HG03097 (cell line): ENCODE measurements at regions not wholly inside any gene's neighbourhood (a gene's known extent, or its start where the extent isn't known, plus 50 kb on each side); places are given as distances from the start of the nearest gene placed in this dataset.

Source experiments
- ATAC-seq: cut with Tn5 transposase; IDR thresholded peaks from one replicate; pipeline ENCODE4 v1.9.1; 2021; ENCODE audit not compliant: unreplicated experiment, low FRiP score

DNA sequence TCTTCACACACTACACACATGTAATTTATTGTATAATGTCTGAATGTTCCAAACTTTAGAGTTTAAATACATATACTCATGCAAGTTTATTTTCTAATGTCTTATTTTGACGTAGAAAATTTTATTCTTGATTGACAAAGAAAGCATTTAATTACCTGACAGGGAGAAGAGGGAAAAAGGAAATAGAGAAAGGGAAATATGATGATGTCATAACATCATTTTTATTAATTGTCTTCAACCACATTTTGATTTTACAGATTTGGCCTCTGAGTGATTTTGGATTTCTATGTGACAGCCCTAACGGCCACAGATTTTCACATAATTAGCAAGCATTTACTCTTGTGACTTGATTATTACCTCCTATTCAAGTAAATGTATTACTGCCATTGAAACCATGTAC, 106.1 kb upstream of the FSTL4 start:
- no peak for ATAC-seq

DNA sequence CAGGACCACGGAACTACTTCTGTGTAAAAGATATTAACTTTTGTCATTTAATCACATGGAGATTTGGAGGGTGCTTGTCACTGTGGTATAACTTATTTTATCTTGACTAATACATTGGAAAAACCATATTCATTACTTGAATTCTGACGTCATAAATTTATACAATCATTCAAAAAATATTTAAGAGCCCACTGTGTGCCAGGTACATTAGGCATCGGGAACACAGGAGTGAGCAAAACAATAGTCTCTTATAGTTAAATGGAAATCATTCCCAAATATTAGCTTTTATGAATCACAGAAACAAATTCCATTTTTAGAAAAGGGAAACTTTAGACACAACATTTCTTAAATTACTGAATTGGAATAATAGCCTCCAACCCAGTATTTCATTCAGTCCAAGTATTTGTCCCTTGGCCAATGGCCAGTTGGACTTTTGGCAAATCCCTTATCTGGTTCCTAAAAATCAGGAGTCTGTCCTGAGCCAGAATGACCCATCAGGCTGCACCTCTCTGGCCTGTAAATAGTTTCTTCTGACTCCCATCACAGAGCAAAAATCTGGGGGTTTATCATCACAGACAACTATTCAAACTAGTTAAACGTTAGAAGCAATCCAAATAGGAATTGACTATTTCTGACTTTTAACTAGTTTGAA, 104.3 kb upstream of the FSTL4 start:
- no peak for ATAC-seq

DNA sequence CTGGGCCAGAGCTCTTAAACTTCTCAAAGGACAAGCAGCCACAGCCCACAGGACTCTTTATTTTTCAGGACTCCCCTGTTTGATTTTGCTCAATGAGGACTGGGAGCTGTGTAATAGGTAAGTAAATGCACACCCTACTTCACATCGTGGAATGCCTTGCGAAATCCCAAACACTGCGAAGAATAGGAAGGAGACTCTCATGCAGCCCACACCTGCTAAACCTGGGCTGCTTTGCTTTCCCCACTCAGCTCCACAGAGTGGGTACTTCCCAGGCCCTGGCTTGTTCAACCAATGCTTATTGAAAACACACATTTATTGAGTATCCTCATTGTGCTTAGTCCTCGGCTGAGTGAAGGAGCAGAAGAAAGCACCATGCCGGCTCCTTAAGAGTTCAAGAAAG, 103.3 kb upstream of the FSTL4 start:
- no peak for ATAC-seq

DNA sequence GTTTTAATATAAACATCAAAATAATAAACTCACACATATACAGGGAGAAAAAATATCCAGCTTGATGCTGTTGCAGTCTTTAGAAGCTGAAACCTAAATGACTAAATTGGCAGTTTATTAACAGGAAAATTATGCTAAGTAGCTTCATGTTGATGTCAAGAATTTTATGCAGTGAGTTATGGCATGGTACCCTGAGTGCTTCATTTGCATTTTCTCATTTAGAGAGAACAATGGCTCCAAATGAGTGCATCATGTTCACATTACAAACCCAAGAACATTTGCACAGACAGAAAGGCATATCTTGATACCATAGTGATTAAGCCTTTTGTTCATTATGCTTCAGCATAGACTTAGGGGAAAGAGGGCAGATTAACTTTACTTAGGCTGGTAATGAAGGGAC, 102.9 kb upstream of the FSTL4 start:
- no peak for ATAC-seq

DNA sequence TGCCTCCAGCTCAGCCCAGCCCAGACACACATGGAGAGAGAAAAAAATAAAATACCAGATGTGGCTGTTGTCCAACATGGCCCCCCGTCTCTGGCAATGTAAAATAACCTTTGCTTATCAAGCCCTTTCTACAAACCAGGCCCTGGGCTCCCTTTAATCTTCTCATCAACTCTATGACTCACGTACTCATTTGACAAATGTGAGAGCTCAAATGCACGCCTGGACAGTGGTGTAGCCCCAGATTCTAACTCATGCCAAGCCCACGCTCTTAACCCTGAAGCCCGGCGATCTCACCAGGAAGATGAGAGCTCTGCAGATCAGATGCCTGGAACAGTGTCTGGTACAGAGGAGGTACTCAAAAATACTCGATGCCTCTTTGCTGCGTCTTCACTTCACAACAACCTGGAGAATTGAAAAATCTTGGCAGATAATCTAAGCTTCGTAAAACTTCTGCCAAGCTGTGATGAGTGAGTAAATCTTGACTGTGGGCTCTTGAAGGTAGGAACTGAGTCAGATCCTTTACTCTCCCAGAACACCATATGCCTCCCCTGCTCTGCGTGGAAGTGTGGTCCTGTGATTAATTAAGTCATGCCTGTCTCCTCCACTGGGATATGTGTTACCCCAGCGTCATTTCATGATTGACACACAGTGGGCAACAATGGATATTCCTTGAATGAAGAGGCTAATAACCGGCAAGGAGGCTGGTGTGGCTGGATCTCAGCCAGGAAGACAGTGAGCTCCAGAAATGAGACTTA, 102.0 kb upstream of the FSTL4 start:
- no peak for ATAC-seq

DNA sequence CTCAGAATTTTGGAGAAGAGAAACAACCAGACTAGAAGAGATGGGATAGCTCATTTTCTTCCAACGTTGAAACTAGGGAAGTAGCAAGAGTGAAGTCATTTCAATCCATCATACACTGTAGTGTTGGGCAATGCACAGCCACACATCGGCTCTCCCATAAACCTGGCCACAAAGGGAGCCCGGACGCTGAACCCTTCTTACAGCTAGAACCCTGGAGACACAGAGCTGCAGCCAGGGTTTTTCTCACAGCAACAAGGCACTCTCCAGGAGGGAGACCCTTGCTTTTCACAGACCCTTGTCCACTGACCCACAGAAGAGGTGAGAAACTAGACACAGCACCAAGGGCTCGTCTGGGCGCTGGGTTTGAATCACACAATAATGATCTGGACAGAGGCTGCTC, 101.4 kb upstream of the FSTL4 start:
- no peak for ATAC-seq

DNA sequence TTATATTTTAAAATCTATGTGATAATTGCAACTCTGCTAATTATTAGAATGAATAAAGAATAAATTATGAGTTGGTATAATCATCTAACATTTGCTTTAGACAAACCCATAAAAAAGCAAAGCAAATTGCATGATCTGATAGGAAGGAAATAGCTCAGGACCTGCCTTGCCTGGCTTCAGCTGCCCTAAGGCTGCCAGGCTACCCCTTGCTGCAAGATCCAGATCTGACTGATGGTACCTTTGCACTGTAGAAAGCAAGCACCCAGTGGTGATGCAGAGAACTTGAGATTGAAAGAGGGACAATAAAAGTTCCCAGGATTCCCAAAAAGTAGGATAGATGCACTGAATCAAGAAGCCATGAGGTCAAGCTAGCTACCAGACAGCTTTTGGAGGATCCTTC, 100.9 kb upstream of the FSTL4 start:
- no peak for ATAC-seq

DNA sequence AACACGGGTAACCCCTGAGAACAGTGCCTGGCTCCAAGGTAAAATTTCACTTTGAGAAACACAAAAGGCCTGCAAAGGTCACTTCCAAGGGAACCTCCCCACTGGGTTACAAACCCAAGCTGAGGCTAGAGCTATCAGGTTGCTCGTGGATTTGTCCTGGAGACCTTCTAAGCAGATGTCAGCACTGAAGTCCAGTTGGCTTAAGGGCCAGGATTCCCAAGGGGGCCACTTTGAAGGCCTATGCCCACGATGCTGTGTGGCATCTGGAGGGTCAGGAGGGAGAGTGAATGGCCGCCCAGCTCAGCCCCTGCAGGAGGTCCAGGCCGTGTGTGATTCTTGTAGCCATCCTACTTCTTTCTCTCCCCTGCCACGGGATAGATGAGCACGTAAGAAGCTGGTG, 100.2 kb upstream of the FSTL4 start:
- no peak for ATAC-seq

DNA sequence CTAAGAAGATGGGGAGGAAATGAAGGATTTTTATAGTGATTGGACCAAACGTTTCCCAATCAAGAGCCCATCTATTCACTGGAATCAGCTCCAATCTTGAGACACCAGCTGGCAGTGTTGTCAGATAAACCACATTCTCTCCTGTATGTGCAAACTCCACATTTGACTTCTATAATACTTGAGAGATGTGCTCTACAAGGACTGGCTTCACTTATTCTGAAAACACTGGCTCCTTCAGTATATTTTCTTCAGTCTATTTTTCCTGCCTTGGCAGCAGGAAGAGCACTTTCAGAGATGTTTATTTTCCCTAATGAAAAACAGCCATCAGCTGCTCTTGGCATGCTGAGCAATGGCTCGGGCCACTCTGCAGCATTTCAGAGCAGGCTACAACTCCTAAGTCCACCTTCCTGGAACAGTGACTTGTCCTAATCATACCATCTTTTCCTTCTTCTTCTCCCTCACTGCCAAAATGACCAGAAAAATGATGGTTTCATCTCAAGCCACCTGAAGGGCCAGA, 96.9 kb upstream of the FSTL4 start:
- no peak for ATAC-seq

DNA sequence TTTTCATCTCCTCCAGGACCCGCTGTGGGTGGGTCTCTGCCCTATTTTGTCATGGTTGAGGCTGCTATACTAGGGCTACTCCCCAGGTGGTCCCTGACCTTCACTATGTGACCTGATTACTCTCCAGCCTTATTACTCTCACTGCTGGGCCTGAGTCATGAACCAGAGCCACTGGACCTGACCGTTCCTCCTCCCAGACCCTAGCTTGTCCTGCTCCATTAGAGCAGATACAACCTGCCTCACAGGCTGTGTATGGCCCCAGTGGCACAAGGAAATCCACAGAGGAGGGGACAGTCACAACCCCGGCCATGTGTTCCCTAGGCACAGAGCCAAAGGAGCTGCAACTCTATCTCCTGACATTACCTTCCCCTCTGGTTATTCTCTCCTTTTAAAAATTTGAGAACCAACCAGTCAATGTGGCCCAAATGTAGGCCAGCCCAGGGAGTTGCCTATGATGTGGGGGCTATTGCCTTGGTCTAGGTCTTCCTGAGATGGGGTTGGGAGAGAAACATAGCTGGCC, 96.0 kb upstream of the FSTL4 start:
- ATAC-seq: no peak

DNA sequence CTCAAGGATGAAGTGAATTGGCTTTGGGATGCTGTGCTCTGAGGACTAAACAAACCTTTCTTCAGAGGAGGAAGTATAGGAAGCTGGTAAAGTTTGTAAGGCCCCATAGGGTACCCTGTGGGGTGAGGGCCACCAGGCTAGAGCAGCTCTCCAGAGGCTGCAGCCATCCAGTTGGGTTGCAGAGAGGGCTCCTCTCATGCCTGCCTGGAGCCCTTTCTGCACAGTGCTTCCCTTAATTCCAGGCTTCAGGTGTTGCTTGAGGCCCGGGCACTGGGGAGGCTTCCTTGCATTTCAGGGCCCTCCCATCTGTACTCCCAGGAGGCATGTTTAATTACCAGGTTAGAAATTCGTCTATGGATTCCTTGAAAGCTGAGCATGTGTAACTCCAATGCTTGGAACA, 95.3 kb upstream of the FSTL4 start:
- no peak for ATAC-seq

DNA sequence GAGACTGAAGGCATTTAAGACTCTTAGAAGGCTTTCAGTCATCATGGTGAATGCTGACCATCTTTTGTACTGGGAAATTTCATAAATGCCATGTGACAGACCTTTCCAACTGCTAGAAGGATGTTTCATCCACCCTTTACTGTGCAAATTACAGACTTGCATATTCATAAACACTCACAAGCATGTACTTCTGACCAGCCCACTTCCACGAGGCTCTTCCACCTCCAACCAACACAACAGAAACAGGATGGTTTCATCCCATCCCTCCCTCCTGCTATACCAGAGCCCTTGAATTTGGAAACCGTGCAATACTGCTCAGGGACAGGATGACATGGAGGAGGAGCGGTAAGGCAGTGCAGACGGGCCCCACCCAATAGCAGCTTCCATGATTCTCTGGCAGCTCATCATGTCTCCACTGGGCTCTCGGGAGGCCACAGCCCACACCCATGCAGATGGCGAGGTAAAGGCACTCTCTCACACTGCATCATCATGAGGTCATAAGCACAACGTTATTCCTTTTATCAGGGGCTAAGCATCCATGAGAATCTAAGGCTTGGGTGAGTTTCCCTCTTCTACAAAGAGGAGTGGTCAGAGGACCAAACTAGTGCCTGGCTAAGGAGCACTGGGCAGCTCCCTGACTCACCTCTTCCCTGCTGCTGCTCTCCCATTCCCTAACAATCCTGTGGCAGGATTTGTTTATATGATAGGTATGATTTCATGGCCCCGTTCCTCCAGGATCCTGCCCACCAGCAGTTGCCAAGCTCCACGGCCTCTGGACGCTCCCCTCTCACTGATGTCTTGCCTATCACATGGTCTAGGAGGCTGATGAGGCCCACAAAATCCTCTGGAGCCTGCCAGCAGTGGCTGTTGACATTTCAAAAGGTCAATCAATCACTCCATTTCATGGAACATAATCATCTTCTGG, 94.4 kb upstream of the FSTL4 start:
- no peak for ATAC-seq

DNA sequence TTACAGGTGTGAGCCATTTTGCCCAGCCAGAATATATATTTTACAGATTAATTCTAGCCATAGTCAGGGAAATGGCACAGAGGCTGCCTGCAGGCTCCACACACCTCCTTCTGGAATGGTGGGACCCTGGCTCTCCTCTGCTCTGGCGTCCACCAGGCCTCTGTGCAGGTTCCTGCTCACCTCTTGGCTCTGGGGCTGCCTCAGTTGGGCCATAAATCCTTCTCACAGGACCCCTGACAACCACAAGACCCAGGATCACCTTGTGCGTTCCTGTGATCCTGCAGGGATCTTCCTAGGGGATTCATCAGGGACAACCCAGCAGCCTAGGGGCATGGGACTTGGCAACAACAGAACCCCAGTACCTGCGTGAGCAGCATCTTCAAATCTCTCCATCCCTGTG, 93.0 kb upstream of the FSTL4 start:
- no peak for ATAC-seq

DNA sequence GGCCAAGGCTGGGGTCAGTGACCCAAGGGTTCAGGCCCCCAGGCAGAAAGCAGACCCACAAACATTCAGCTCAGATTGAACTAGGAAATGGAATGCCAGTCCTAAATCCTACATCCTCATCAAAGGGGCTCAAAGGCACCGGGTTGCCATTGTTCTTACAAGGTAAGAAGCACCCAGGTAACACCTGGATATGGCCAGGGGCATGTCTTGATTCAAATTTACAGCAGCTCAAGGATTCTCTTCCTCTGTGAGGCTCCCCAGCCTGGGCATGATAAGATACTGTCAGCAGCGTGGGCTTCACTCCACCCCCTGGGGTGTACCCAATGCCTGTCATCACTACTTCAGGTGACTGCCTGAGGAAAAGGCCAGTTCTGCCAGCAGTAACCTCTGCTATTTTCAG, 92.1 kb upstream of the FSTL4 start:
- ATAC-seq: no peak

DNA sequence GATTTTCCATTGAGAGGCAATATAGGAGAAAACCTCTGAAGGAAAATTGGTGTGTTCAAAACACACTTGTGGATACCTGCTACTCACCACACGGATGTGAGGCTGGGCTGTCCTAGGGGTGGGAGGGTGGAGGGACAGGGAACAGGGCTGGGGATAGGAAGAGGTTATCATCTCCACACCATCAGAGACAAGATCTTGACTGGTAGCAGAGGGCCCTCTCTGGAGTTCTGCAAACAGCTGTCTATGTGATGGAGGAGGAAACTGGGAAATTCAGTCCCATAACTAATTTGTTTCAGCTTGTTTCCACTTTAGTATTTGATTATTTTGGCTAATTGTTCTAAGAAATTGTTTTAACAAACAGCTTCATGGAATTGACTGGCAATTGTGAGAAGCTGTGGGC, 91.6 kb upstream of the FSTL4 start:
- ATAC-seq: no peak

DNA sequence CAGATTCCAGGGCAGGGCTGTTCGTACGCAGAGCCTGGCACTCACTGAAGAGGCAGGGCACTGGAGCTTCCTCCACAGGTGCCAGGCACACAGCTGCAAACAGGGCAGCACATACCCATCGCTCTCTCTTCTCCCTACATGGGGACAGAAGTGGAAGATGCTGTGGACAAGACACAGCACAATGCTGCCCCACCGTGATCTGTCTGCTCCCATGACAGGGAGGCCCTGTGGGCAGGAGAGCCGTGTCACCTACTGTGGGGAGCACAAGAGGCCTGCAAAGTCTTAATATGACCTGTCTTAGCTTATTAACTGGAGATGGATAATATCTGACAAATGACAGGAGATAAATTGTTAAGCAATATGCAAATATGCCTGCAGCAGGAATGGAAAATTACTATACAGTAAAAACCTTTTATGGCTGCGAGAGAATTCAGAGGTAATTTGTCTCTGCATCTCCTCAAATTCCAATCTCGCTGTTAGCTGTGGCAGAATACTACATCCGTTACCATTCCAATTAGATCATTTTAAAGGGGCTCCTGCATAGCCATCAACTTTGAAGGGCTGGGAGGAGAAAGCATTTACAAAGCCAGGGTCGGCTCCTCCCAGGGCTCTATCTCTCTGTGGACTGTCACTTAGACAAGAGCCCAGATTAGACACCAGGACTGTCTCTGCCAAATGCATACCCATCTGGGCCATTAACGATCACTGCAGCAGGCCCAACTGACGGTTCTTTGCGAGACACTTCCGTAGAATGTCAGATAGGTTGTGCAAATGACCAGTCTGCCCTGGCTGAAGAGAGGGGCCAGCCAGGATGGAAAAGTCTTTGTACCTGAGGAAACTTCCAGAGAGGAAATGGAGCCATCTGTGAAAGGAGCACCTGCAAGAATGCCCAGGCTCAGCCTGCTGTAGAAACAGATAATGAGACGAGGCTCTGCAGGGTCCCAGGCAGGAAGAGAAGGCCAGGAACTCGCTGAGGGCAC, 90.7 kb upstream of the FSTL4 start:
- no peak for ATAC-seq

DNA sequence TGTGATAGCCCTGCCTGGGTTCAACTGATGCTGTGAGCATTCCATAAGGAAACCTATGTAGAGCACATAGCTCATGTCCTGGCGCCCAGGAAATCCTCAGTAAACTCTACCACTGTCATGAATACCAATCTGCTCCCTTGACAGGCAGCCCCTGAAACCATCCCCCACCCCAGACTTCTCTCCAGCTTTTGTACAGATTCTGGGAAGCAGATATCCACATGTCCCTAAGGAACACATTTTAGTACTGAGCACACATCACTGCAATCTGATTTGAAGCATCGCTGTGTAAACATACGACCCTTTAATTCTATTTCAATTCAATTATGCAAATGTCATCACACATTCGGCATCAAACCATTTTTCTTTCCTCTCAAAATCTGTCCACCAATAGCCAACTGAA, 89.5 kb upstream of the FSTL4 start:
- ATAC-seq: no peak

DNA sequence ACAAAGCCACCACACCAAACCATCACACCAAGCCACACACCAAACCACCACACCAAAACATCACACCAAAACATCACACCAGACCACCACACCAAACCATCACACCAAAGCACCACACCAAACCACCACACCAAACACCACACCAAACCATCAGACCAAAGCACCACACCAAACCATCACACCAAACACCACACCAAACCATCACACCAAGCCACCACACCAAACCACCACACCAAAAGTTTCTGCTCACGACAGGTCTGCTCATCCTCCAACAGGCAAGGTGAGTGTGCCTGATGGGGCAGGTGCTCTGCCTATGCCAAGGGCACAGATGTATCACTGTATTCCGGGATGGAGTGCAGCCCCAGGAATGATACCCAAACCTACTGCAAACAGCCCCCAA, 87.9 kb upstream of the FSTL4 start:
- no peak for ATAC-seq

DNA sequence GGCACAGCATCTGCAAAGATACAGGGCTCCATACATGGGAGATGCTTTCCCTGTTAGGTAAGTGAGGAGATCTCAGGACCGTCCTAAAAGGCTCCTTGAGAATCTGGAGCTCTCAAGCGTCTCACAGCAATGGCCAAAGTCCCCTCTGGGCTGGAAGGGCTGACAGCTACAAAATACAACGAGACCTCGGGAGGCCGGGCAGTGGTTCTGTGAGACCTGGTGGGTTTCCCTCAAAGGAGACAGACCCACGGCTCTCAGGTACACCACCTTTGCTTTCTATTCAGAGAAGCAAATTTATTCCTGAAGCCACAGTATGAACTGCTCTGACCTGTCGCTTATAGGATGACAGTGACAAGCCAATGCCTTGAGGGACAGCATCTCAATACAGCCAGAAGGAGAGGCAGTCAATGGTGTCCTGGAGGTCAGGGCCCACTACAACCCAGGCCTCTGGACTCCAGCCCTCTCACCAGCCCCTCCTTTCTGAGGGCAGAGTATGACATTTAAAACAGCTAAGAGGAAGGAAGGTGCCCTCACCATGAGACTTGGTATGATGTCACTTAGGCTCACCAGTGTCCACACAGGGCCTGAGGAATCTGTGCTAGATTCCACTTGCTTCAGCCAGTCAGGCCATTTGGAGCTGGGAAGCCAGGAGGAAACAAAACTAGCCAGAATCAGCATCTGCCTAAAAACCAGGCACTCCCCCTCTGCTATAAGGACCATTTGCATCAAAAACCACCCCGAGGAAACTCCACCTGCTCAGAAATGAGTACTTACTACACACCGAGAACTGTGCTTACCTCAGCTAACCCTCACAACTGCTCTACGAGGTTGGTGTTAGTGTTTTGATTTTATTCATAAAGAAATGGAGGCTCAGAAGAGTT, 86.5 kb upstream of the FSTL4 start:
- ATAC-seq: no peak
